ENCODE measurements at regions not wholly inside any gene's neighbourhood (a gene's known extent, or its start where the extent isn't known, plus 50 kb on each side); places are given as distances from the start of the nearest gene placed in this dataset.

GRCh38 chr3:182257361-182257760 lies 535.9 kb upstream of the ATP11B start:
- Mint-ChIP-seq H3K4me3 (no peak overlapping the region), H3K9me3 (no peaks in the 10 kb centered on the region), H3K27me3 (peaks cover 24% of the 10 kb centered on the region), H3K36me3 (no peaks in the 10 kb centered on the region), H3K27ac (no peak overlapping the region), H3K4me1 (no peaks in the 10 kb centered on the region)
- no peak for ATAC-seq

GRCh38 chr3:182258538-182259177 lies 534.6 kb upstream of the ATP11B start:
- H3K27me3 Mint-ChIP-seq = peaks cover 24% of the 10 kb centered on the region

GRCh38 chr3:182259579-182259978 lies 533.7 kb upstream of the ATP11B start:
- H3K27me3 Mint-ChIP-seq = peaks cover 31% of the 10 kb centered on the region
- no peaks in the 10 kb centered on the region for H3K4me1 Mint-ChIP-seq
- no peak overlapping the region for H3K27ac Mint-ChIP-seq
- ATAC-seq = no peak
- H3K36me3 Mint-ChIP-seq = no peaks in the 10 kb centered on the region
- H3K9me3 Mint-ChIP-seq = no peaks in the 10 kb centered on the region
- H3K4me3 Mint-ChIP-seq = no peak overlapping the region

More at GRCh38 chr3:182258538-182259177, 534.6 kb upstream of the ATP11B start:
- no peak overlapping the region for H3K4me3 Mint-ChIP-seq
- H3K4me1 Mint-ChIP-seq = no peaks in the 10 kb centered on the region
- H3K36me3 Mint-ChIP-seq = no peaks in the 10 kb centered on the region
- no peaks in the 10 kb centered on the region for H3K9me3 Mint-ChIP-seq
- H3K27ac Mint-ChIP-seq = no peak overlapping the region
- no peak for ATAC-seq

GRCh38 chr3:182261041-182261440 lies 532.3 kb upstream of the ATP11B start:
- H3K4me3 Mint-ChIP-seq = no peak overlapping the region
- H3K36me3 Mint-ChIP-seq = no peaks in the 10 kb centered on the region

GRCh38 chr3:182268711-182269110 lies 524.6 kb upstream of the ATP11B start:
- Mint-ChIP-seq H3K27me3 (peaks cover 8% of the 10 kb centered on the region), H3K27ac (no peak overlapping the region), H3K4me1 (no peaks in the 10 kb centered on the region), H3K4me3 (no peak overlapping the region), H3K9me3 (no peaks in the 10 kb centered on the region), H3K36me3 (no peaks in the 10 kb centered on the region)
- ATAC-seq = no peak

More at GRCh38 chr3:182261041-182261440, 532.3 kb upstream of the ATP11B start:
- Mint-ChIP-seq H3K27ac (no peak overlapping the region), H3K27me3 (peaks cover 32% of the 10 kb centered on the region), H3K9me3 (no peaks in the 10 kb centered on the region), H3K4me1 (no peaks in the 10 kb centered on the region)
- ATAC-seq = no peak

- no peaks in the 10 kb centered on the region for H3K9me3 Mint-ChIP-seq
- H3K27me3 Mint-ChIP-seq = no peaks in the 10 kb centered on the region
- no peak for ATAC-seq
- H3K4me3 Mint-ChIP-seq = no peak overlapping the region
- H3K4me1 Mint-ChIP-seq = no peaks in the 10 kb centered on the region
- H3K36me3 Mint-ChIP-seq = no peaks in the 10 kb centered on the region
- no peak overlapping the region for H3K27ac Mint-ChIP-seq
These were observed 516.8 kb upstream of the ATP11B start for GRCh38 chr3:182276512-182276911.

- H3K27me3 Mint-ChIP-seq = no peaks in the 10 kb centered on the region
- no peak for ATAC-seq
- H3K9me3 Mint-ChIP-seq = no peaks in the 10 kb centered on the region
- H3K4me3 Mint-ChIP-seq = no peak overlapping the region
- no peaks in the 10 kb centered on the region for H3K4me1 Mint-ChIP-seq
- no peak overlapping the region for H3K27ac Mint-ChIP-seq
- H3K36me3 Mint-ChIP-seq = no peaks in the 10 kb centered on the region
These were observed 508.5 kb upstream of the ATP11B start for GRCh38 chr3:182284793-182285192.

- no peak overlapping the region for H3K4me3 Mint-ChIP-seq
These were observed 500.7 kb upstream of the ATP11B start for GRCh38 chr3:182292591-182292990.

GRCh38 chr3:182294256-182294655 lies 499.0 kb upstream of the ATP11B start:
- Mint-ChIP-seq H3K27ac (no peak overlapping the region), H3K36me3 (no peaks in the 10 kb centered on the region), H3K9me3 (no peaks in the 10 kb centered on the region), H3K27me3 (no peaks in the 10 kb centered on the region), H3K4me1 (no peaks in the 10 kb centered on the region), H3K4me3 (no peak overlapping the region)
- no peak for ATAC-seq

More at GRCh38 chr3:182292591-182292990, 500.7 kb upstream of the ATP11B start:
- Mint-ChIP-seq H3K4me1 (no peaks in the 10 kb centered on the region), H3K27me3 (no peaks in the 10 kb centered on the region), H3K36me3 (no peaks in the 10 kb centered on the region), H3K27ac (no peak overlapping the region), H3K9me3 (no peaks in the 10 kb centered on the region)
- ATAC-seq = no peak

- Mint-ChIP-seq H3K9me3 (no peaks in the 10 kb centered on the region), H3K4me3 (no peak overlapping the region), H3K27me3 (no peaks in the 10 kb centered on the region), H3K4me1 (no peaks in the 10 kb centered on the region), H3K36me3 (no peaks in the 10 kb centered on the region), H3K27ac (no peak overlapping the region)
- no peak for ATAC-seq
These were observed 498.6 kb upstream of the ATP11B start for GRCh38 chr3:182294696-182295095.

- no peak for ATAC-seq
- Mint-ChIP-seq H3K36me3 (no peaks in the 10 kb centered on the region), H3K27ac (no peak overlapping the region), H3K4me3 (no peak overlapping the region), H3K9me3 (no peaks in the 10 kb centered on the region), H3K4me1 (no peaks in the 10 kb centered on the region), H3K27me3 (no peaks in the 10 kb centered on the region)
These were observed 493.0 kb upstream of the ATP11B start for GRCh38 chr3:182300266-182300665.

- ATAC-seq = no peak
- no peaks in the 10 kb centered on the region for H3K27me3 Mint-ChIP-seq
- H3K9me3 Mint-ChIP-seq = no peaks in the 10 kb centered on the region
- no peak overlapping the region for H3K4me3 Mint-ChIP-seq
- no peaks in the 10 kb centered on the region for H3K4me1 Mint-ChIP-seq
- no peaks in the 10 kb centered on the region for H3K36me3 Mint-ChIP-seq
- H3K27ac Mint-ChIP-seq = no peak overlapping the region
These were observed 490.1 kb upstream of the ATP11B start for GRCh38 chr3:182303169-182303568.

GRCh38 chr3:182305881-182306665 lies 487.2 kb upstream of the ATP11B start:
- Mint-ChIP-seq H3K36me3 (no peaks in the 10 kb centered on the region), H3K9me3 (no peaks in the 10 kb centered on the region), H3K4me3 (no peak overlapping the region), H3K27me3 (no peaks in the 10 kb centered on the region), H3K4me1 (no peaks in the 10 kb centered on the region), H3K27ac (no peak overlapping the region)
- ATAC-seq = no peak

- no peaks in the 10 kb centered on the region for H3K4me1 Mint-ChIP-seq
- H3K4me3 Mint-ChIP-seq = no peak overlapping the region
- no peaks in the 10 kb centered on the region for H3K36me3 Mint-ChIP-seq
- no peak for ATAC-seq
- no peak overlapping the region for H3K27ac Mint-ChIP-seq
- no peaks in the 10 kb centered on the region for H3K27me3 Mint-ChIP-seq
- H3K9me3 Mint-ChIP-seq = peaks cover 4% of the 10 kb centered on the region
These were observed 485.0 kb upstream of the ATP11B start for GRCh38 chr3:182308328-182308727.

- Mint-ChIP-seq H3K4me3 (no peak overlapping the region), H3K9me3 (peaks cover 7% of the 10 kb centered on the region), H3K27ac (no peak overlapping the region), H3K36me3 (no peaks in the 10 kb centered on the region), H3K27me3 (no peaks in the 10 kb centered on the region), H3K4me1 (no peaks in the 10 kb centered on the region)
- no peak for ATAC-seq
These were observed 484.2 kb upstream of the ATP11B start for GRCh38 chr3:182309120-182309519.

GRCh38 chr3:182315313-182315712 lies 478.0 kb upstream of the ATP11B start:
- no peak overlapping the region for H3K27ac Mint-ChIP-seq
- H3K27me3 Mint-ChIP-seq = no peaks in the 10 kb centered on the region
- H3K4me1 Mint-ChIP-seq = no peaks in the 10 kb centered on the region
- peaks cover 21% of the 10 kb centered on the region for H3K9me3 Mint-ChIP-seq
- H3K36me3 Mint-ChIP-seq = no peaks in the 10 kb centered on the region
- H3K4me3 Mint-ChIP-seq = no peak overlapping the region
- ATAC-seq = no peak

Measured in stimulated activated memory B cell treated with anti-CD40 and anti-IgM and Interleukin-4, amounts not matched to agents 10 μg/mL and 1 μg/mL and 100 μg/mL, for 72 hours (primary cell).